ENCODE measurements at regions not wholly inside any gene's neighbourhood (a gene's known extent, or its start where the extent isn't known, plus 50 kb on each side); places are given as distances from the start of the nearest gene placed in this dataset.

DNA sequence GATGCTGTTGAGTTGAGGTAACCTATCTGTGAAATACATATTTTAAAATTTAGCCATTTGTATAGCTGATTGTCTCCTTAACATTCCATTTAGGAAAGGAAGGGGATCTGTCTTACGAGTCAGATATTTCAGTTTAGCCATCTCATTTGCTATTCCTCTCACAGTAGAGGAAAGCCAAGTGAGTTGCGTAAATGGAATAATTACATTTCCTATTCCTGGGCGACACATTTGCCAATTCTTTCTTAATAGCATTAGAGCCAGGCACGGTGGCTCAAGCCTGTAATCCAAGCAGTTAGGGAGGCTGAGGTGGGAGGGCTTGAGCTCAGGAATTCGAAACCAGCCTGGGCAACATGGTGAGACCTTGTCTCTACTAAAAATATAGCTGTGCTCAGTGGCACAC lies 116.3 kb downstream of the TMX1 start:
- TF ChIP-seq POLR2A (IDR thresholded peaks at IDR 0.05; ENCODE audit: insufficient read depth in 1 of 2, low read depth in 2 of 2, low read length in 2 of 2) = no peak
- no peak for TF ChIP-seq NFATC3 (CRISPR knock-in tag; IDR thresholded peaks at IDR 0.05)
- no peak for TF ChIP-seq NCOA2 (CRISPR knock-in tag; IDR thresholded peaks at IDR 0.05)
- no peak for TF ChIP-seq ZNF776 (CRISPR knock-in tag; IDR thresholded peaks at IDR 0.05)
- TF ChIP-seq FOXP1 (IDR thresholded peaks at IDR 0.05) = no peak
- no peak for TF ChIP-seq FOXP1 (CRISPR knock-in tag; IDR thresholded peaks at IDR 0.05)
- TF ChIP-seq MEIS2 (CRISPR knock-in tag; IDR thresholded peaks at IDR 0.05) = no peak
- TF ChIP-seq YY1 (IDR thresholded peaks at IDR 0.05; ENCODE audit: insufficient read depth, insufficient replicate concordance, low read depth, low read length) = no peak
- TF ChIP-seq, protein P1, sequence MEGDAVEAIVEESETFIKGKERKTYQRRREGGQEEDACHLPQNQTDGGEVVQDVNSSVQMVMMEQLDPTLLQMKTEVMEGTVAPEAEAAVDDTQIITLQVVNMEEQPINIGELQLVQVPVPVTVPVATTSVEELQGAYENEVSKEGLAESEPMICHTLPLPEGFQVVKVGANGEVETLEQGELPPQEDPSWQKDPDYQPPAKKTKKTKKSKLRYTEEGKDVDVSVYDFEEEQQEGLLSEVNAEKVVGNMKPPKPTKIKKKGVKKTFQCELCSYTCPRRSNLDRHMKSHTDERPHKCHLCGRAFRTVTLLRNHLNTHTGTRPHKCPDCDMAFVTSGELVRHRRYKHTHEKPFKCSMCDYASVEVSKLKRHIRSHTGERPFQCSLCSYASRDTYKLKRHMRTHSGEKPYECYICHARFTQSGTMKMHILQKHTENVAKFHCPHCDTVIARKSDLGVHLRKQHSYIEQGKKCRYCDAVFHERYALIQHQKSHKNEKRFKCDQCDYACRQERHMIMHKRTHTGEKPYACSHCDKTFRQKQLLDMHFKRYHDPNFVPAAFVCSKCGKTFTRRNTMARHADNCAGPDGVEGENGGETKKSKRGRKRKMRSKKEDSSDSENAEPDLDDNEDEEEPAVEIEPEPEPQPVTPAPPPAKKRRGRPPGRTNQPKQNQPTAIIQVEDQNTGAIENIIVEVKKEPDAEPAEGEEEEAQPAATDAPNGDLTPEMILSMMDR (CRISPR knock-in tag; IDR thresholded peaks at IDR 0.05) = no peak
- no peak for TF ChIP-seq ZNF30 (CRISPR knock-in tag; IDR thresholded peaks at IDR 0.05)

All from HepG2 (cell line).